HG03575 (cell line): ENCODE measurements at regions not wholly inside any gene's neighbourhood (a gene's known extent, or its start where the extent isn't known, plus 50 kb on each side); places are given as distances from the start of the nearest gene placed in this dataset.
A peak's percentile ranks its signal among the peaks of the same experiment; 100 is the strongest.

ENCODE experiments used
- ATAC-seq: cut with Tn5 transposase; IDR thresholded peaks from one replicate; pipeline ENCODE4 v1.9.1; 2021; ENCODE audit not compliant: unreplicated experiment, insufficient number of reproducible peaks, low FRiP score; ENCODE audit errors: extremely low read depth

GRCh38 chr4:23369331-23369730 is 520.5 kb downstream of the PPARGC1A start:
- no peak for ATAC-seq

GRCh38 chr4:23368081-23368697 is 521.7 kb downstream of the PPARGC1A start:
- ATAC-seq, result no peak

- ATAC-seq, result no peak
Measured at GRCh38 chr4:23366557-23366906, 523.3 kb downstream of the PPARGC1A start.

GRCh38 chr4:23365871-23366556 is 523.8 kb downstream of the PPARGC1A start:
- no peak for ATAC-seq

- ATAC-seq, result no peak
Measured at GRCh38 chr4:23365086-23365485, 524.8 kb downstream of the PPARGC1A start.

- no peak for ATAC-seq
Measured at GRCh38 chr4:23364167-23364566, 525.7 kb downstream of the PPARGC1A start.

- no peak for ATAC-seq
Measured at GRCh38 chr4:23361453-23361852, 528.4 kb downstream of the PPARGC1A start.

GRCh38 chr4:23360718-23361117 is 529.1 kb downstream of the PPARGC1A start:
- ATAC-seq, result no peak

- ATAC-seq, result no peak
Measured at GRCh38 chr4:23355258-23355657, 534.6 kb downstream of the PPARGC1A start.

- no peak for ATAC-seq
Measured at GRCh38 chr4:23353200-23353599, 536.6 kb downstream of the PPARGC1A start.

GRCh38 chr4:23348789-23349498 is 540.9 kb downstream of the PPARGC1A start:
- ATAC-seq, result no peak

- no peak for ATAC-seq
Measured at GRCh38 chr4:23337292-23337691, 552.6 kb downstream of the PPARGC1A start.

- peak; percentile 75 for ATAC-seq
Measured at GRCh38 chr4:23333946-23334878, 555.6 kb downstream of the PPARGC1A start.

- no peak for ATAC-seq
Measured at GRCh38 chr4:23333556-23333945, 556.3 kb downstream of the PPARGC1A start.

- no peak for ATAC-seq
Measured at GRCh38 chr4:23332313-23332712, 557.5 kb downstream of the PPARGC1A start.

GRCh38 chr4:23327120-23327519 is 562.7 kb downstream of the PPARGC1A start:
- no peak for ATAC-seq

GRCh38 chr4:23324021-23324690 is 565.7 kb downstream of the PPARGC1A start:
- no peak for ATAC-seq

- no peak for ATAC-seq
Measured at GRCh38 chr4:23323436-23323835, 566.4 kb downstream of the PPARGC1A start.

- no peak for ATAC-seq
Measured at GRCh38 chr4:23322732-23323131, 567.1 kb downstream of the PPARGC1A start.
